Left ventricle myocardium inferior (tissue), 1 donor: ENCODE measurements at regions not wholly inside any gene's neighbourhood (a gene's known extent, or its start where the extent isn't known, plus 50 kb on each side); places are given as distances from the start of the nearest gene placed in this dataset.

Experiments used
- DNase-seq: peaks from one replicate; pipeline ENCODE4 v3.0.0-alpha.2; 2020
- H3K27ac ChIP-seq: fragments of 200-600 bp; replicated peaks from 2 replicates; pipeline ENCODE4 v1.8.0; 2021
- H3K27me3 ChIP-seq: fragments of 200-600 bp; 2 replicates; pipeline ENCODE4 v1.8.0; 2021; ENCODE audit warnings: low read depth
- H3K36me3 ChIP-seq: fragments of 200-600 bp; 2 replicates; pipeline ENCODE4 v1.8.0; 2021
- H3K4me1 ChIP-seq: fragments of 200-600 bp; 2 replicates; pipeline ENCODE4 v1.8.0; 2021
- H3K4me3 ChIP-seq: fragments of 200-600 bp; 2 replicates; pipeline ENCODE4 v1.8.0; 2021; ENCODE audit warnings: mild to moderate bottlenecking, moderate library complexity
- H3K9me3 ChIP-seq: fragments of 200-600 bp; replicated peaks from 2 replicates; pipeline ENCODE4 v1.8.0; 2021
- CTCF ChIP-seq: fragments of 200-600 bp; IDR thresholded peaks from 2 replicates; pipeline ENCODE4 v1.8.0; 2021; ENCODE audit warnings: antibody characterized with exemption, mild to moderate bottlenecking, borderline replicate concordance
- intact Hi-C: fragments of 100-400 bp; cut with micrococcal nuclease; formaldehyde crosslinking; loops from one replicate; pipeline ENCODE4 v1.11.0; 2022
- donor health status: DM: no; HTN: yes; CAD: no; lungs with severe emphysema.

GRCh38 chr5:44225231-44226160 is 163.7 kb downstream of the FGF10 start:
- no peaks in the 10 kb centered on the region for H3K36me3 ChIP-seq
- no peak for TF ChIP-seq CTCF
- no peaks in the 10 kb centered on the region for H3K27me3 ChIP-seq
- no peak for DNase-seq
- H3K4me3 ChIP-seq: no peak overlapping the region
- H3K4me1 ChIP-seq: no peaks in the 10 kb centered on the region
- no peak overlapping the region for H3K27ac ChIP-seq
- intact Hi-C loops: no loop called here
- peaks cover 10% of the 10 kb centered on the region for H3K9me3 ChIP-seq

- Histone ChIP-seq H3K36me3 (no peaks in the 10 kb centered on the region), H3K27ac (no peak overlapping the region), H3K27me3 (no peaks in the 10 kb centered on the region), H3K9me3 (peaks cover 65% of the 10 kb centered on the region), H3K4me3 (no peak overlapping the region), H3K4me1 (no peaks in the 10 kb centered on the region)
- no peak for TF ChIP-seq CTCF
- intact Hi-C loops: no loop called here
- DNase-seq: no peak
Measured at GRCh38 chr5:44199408-44199807, 189.8 kb downstream of the FGF10 start.

- Histone ChIP-seq H3K27me3 (no peaks in the 10 kb centered on the region), H3K36me3 (no peaks in the 10 kb centered on the region), H3K9me3 (peaks cover 17% of the 10 kb centered on the region), H3K4me3 (no peak overlapping the region), H3K27ac (no peak overlapping the region), H3K4me1 (no peaks in the 10 kb centered on the region)
- no peak for TF ChIP-seq CTCF
- intact Hi-C loops: no loop called here
- no peak for DNase-seq
Measured at GRCh38 chr5:44189255-44189654, 200.0 kb downstream of the FGF10 start.

GRCh38 chr5:44187973-44188372 is 201.2 kb downstream of the FGF10 start:
- Histone ChIP-seq H3K27me3 (no peaks in the 10 kb centered on the region), H3K36me3 (no peaks in the 10 kb centered on the region), H3K4me1 (no peaks in the 10 kb centered on the region), H3K27ac (no peak overlapping the region), H3K9me3 (peaks cover 4% of the 10 kb centered on the region), H3K4me3 (no peak overlapping the region)
- intact Hi-C loops: no loop called here
- DNase-seq: no peak
- no peak for TF ChIP-seq CTCF

GRCh38 chr5:44183753-44184152 is 205.5 kb downstream of the FGF10 start:
- Histone ChIP-seq H3K9me3 (no peaks in the 10 kb centered on the region), H3K27me3 (no peaks in the 10 kb centered on the region), H3K4me1 (no peaks in the 10 kb centered on the region), H3K4me3 (no peak overlapping the region), H3K27ac (no peak overlapping the region), H3K36me3 (no peaks in the 10 kb centered on the region)
- no peak for DNase-seq
- no peak for TF ChIP-seq CTCF
- intact Hi-C loops: no loop called here
